Calu3 (cell line): ENCODE measurements at regions not wholly inside any gene's neighbourhood (a gene's known extent, or its start where the extent isn't known, plus 50 kb on each side); places are given as distances from the start of the nearest gene placed in this dataset.

ENCODE experiments used
- BruUV-seq: library from RNA; stranded (reverse); fragments of 400-500 nt; replicated peaks from 2 replicates; lab custom pipeline; 2021; lab: Mats Ljungman, UMichigan
- CTCF ChIA-PET: fragments of 300-600 bp; sonication (Branson Sonifier 250); formaldehyde crosslinking; loops from one replicate; lab custom pipeline; 2022; ENCODE audit warnings: antibody characterized with exemption; lab: Charles Lee
- DNase-seq: peaks from one replicate; pipeline ENCODE4 v3.0.0; 2022
- H3K27ac Mint-ChIP-seq: one replicate; pipeline ENCODE4 v1.8.0; 2022; ENCODE audit warnings: mixed read lengths; ENCODE audit not compliant: unreplicated experiment
- H3K27me3 Mint-ChIP-seq: one replicate; pipeline ENCODE4 v1.8.0; 2022; ENCODE audit warnings: mixed read lengths; ENCODE audit not compliant: unreplicated experiment
- H3K36me3 Mint-ChIP-seq: one replicate; pipeline ENCODE4 v1.8.0; 2022; ENCODE audit warnings: mild to moderate bottlenecking, moderate library complexity, mixed read lengths; ENCODE audit not compliant: insufficient read depth, unreplicated experiment
- H3K4me1 Mint-ChIP-seq: one replicate; pipeline ENCODE4 v1.8.0; 2022; ENCODE audit warnings: mild to moderate bottlenecking, low read depth, mixed read lengths; ENCODE audit not compliant: unreplicated experiment
- H3K4me3 Mint-ChIP-seq: one replicate; pipeline ENCODE4 v1.8.0; 2022; ENCODE audit warnings: mild to moderate bottlenecking, low read depth, moderate library complexity, mixed read lengths; ENCODE audit not compliant: unreplicated experiment
- H3K9me3 Mint-ChIP-seq: one replicate; pipeline ENCODE4 v1.8.0; 2022; ENCODE audit warnings: low read depth, mixed read lengths; ENCODE audit not compliant: unreplicated experiment
- CTCF ChIP-seq: fragments of 200-600 bp; IDR thresholded peaks from one replicate; pipeline ENCODE4 v1.8.0; 2022; ENCODE audit warnings: antibody characterized with exemption; ENCODE audit not compliant: unreplicated experiment
- intact Hi-C: fragments of 100-400 bp; cut with micrococcal nuclease; formaldehyde crosslinking; loops from one replicate; pipeline ENCODE4 v1.10.0; 2022; ENCODE audit not compliant: unreplicated experiment

DNA sequence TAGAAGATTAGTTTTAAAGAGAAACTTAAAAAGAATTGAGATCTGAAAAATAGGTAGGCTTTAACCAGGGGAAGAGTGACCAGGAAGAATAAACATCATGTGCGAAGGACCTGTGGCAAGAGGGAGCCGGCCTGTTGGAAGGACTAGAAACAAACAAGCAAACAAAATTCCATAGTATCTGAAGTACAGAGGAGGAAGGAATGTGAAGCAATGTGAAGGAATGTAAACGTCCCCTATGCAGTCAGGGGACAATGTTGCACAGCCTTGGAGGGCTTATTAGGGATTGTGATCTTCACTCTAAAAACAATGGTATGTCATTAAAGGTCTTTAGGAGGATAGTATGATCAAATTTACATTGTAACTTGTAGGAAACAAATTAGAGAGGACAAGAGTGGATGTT is 84.4 kb upstream of the PLCL2 start:
- DNase-seq = no peak
- Mint-ChIP-seq H3K9me3 (no peaks in the 10 kb centered on the region), H3K4me1 (peaks cover 8% of the 10 kb centered on the region), H3K27ac (no peak overlapping the region), H3K27me3 (no peaks in the 10 kb centered on the region), H3K36me3 (no peaks in the 10 kb centered on the region), H3K4me3 (no peak overlapping the region)
- intact Hi-C loops = no loop called here
- CTCF ChIA-PET = no interaction called here
- no peak for TF ChIP-seq CTCF
- no TSS peak for BruUV-seq

GRCh38 chr3:16801223-16801622 is 83.5 kb upstream of the PLCL2 start:
- DNase-seq = no peak
- CTCF ChIA-PET = no interaction called here
- no peaks in the 10 kb centered on the region for H3K9me3 Mint-ChIP-seq
- no peak for TF ChIP-seq CTCF
- H3K27me3 Mint-ChIP-seq = no peaks in the 10 kb centered on the region
- H3K27ac Mint-ChIP-seq = no peak overlapping the region
- no peaks in the 10 kb centered on the region for H3K36me3 Mint-ChIP-seq
- intact Hi-C loops = no loop called here
- peaks cover 8% of the 10 kb centered on the region for H3K4me1 Mint-ChIP-seq
- no TSS peak for BruUV-seq
- H3K4me3 Mint-ChIP-seq = no peak overlapping the region

- TF ChIP-seq CTCF = no peak
- Mint-ChIP-seq H3K4me1 (peaks cover 8% of the 10 kb centered on the region), H3K27ac (no peak overlapping the region), H3K9me3 (no peaks in the 10 kb centered on the region), H3K36me3 (no peaks in the 10 kb centered on the region), H3K27me3 (no peaks in the 10 kb centered on the region), H3K4me3 (no peak overlapping the region)
- CTCF ChIA-PET = no interaction called here
- DNase-seq = no peak
- BruUV-seq = no TSS peak
- intact Hi-C loops = no loop called here
Measured at GRCh38 chr3:16801698-16802097, 83.1 kb upstream of the PLCL2 start.

DNA sequence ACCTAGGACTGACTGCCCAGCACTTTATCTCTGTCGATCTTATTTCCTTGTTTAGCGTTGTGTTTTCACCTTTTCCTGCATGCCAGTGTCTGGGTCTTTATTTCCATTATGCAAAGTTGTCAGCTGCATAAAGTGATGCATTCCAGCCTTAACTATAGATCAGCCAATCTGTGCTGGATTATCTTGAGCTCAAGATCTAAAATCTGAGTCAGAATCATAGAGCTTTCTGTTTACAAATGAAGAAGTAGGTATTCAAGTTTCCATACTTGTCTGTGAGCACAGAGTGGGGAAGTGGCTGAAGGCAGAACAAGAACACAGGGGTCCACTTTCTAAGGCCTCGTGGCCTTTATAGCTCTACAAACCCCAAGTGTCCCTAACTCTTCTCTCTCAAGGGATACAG is 82.4 kb upstream of the PLCL2 start:
- TF ChIP-seq CTCF = no peak
- Mint-ChIP-seq H3K4me3 (no peak overlapping the region), H3K27ac (no peak overlapping the region), H3K27me3 (no peaks in the 10 kb centered on the region), H3K9me3 (no peaks in the 10 kb centered on the region), H3K36me3 (no peaks in the 10 kb centered on the region), H3K4me1 (peaks cover 8% of the 10 kb centered on the region)
- intact Hi-C loops = no loop called here
- no peak for DNase-seq
- BruUV-seq = no TSS peak
- CTCF ChIA-PET = no interaction called here
